WTC11 (cell line): ENCODE measurements at regions not wholly inside any gene's neighbourhood (a gene's known extent, or its start where the extent isn't known, plus 50 kb on each side); places are given as distances from the start of the nearest gene placed in this dataset.

Experiments
- ATF1 ChIP-seq: sonication (generic); formaldehyde crosslinking; IDR thresholded peaks from 2 replicates; pipeline ENCODE4 v1.8.1; 2023; ENCODE audit warnings: mild to moderate bottlenecking, moderate library complexity, missing genetic modification reagents
- JUN ChIP-seq: sonication (generic); formaldehyde crosslinking; IDR thresholded peaks from 2 replicates; pipeline ENCODE4 v1.8.0; 2023; ENCODE audit warnings: mild to moderate bottlenecking, missing genetic modification reagents
- NR1H2 ChIP-seq: sonication (generic); formaldehyde crosslinking; IDR thresholded peaks from 2 replicates; pipeline ENCODE4 v1.9.0; 2021; ENCODE audit warnings: mild to moderate bottlenecking, moderate library complexity, missing genetic modification reagents
- NR3C1 ChIP-seq: sonication (generic); formaldehyde crosslinking; conservative IDR thresholded peaks from 2 replicates; pipeline ENCODE4 v1.8.1; 2023; ENCODE audit warnings: low read depth, mild to moderate bottlenecking, missing genetic modification reagents
- TF ChIP-seq, protein P1 (sequence below): sonication (generic); formaldehyde crosslinking; IDR thresholded peaks from 2 replicates; pipeline ENCODE4 v1.8.0; 2022; ENCODE audit warnings: mild to moderate bottlenecking, missing genetic modification reagents
- TF ChIP-seq, protein P2 (sequence below): fragments of 200-600 bp; IDR thresholded peaks from 2 replicates; pipeline ENCODE4 v1.8.0; 2022; ENCODE audit warnings: antibody characterized with exemption
- TF ChIP-seq, protein P3 (sequence below): sonication (generic); formaldehyde crosslinking; IDR thresholded peaks from 2 replicates; pipeline ENCODE4 v1.8.0; 2023; ENCODE audit warnings: missing genetic modification reagents
- TF ChIP-seq, protein P4 (sequence below): fragments of 250-450 bp; sonication (Bioruptor Pico); IDR thresholded peaks from 2 replicates; pipeline ENCODE4 v2.1.2; 2022; ENCODE audit warnings: mild to moderate bottlenecking, moderate library complexity

DNA sequence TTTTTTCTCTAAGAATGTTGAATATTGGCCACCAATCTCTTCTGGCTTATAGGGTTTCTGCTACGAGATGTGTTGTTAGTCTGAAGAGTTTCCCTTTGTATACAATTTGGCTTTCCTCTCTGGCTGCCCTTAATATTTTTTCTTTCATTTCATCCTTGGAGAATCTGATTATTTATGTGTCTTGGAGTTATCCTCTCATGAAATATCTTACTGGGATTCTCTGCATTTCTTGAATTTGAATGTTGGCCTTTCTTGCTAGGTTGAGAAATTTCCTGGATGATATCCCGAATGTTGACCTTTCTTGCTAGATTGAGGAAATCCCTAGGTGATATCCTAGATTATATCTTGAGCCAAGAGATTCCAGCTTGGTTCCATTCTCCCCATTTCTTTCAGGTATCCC is 125.6 kb downstream of the SLC5A7 start:
- TF ChIP-seq, protein P1, sequence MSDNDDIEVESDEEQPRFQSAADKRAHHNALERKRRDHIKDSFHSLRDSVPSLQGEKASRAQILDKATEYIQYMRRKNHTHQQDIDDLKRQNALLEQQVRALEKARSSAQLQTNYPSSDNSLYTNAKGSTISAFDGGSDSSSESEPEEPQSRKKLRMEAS = no peak
- TF ChIP-seq, protein P2, sequence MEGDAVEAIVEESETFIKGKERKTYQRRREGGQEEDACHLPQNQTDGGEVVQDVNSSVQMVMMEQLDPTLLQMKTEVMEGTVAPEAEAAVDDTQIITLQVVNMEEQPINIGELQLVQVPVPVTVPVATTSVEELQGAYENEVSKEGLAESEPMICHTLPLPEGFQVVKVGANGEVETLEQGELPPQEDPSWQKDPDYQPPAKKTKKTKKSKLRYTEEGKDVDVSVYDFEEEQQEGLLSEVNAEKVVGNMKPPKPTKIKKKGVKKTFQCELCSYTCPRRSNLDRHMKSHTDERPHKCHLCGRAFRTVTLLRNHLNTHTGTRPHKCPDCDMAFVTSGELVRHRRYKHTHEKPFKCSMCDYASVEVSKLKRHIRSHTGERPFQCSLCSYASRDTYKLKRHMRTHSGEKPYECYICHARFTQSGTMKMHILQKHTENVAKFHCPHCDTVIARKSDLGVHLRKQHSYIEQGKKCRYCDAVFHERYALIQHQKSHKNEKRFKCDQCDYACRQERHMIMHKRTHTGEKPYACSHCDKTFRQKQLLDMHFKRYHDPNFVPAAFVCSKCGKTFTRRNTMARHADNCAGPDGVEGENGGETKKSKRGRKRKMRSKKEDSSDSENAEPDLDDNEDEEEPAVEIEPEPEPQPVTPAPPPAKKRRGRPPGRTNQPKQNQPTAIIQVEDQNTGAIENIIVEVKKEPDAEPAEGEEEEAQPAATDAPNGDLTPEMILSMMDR = no peak
- TF ChIP-seq NR3C1 (CRISPR knock-in tag) (no peak), JUN (no peak), ATF1 (CRISPR knock-in tag) (no peak), NR1H2 (no peak)
- TF ChIP-seq, protein P3, sequence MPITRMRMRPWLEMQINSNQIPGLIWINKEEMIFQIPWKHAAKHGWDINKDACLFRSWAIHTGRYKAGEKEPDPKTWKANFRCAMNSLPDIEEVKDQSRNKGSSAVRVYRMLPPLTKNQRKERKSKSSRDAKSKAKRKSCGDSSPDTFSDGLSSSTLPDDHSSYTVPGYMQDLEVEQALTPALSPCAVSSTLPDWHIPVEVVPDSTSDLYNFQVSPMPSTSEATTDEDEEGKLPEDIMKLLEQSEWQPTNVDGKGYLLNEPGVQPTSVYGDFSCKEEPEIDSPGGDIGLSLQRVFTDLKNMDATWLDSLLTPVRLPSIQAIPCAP (CRISPR knock-in tag) = no peak
- TF ChIP-seq, protein P4, sequence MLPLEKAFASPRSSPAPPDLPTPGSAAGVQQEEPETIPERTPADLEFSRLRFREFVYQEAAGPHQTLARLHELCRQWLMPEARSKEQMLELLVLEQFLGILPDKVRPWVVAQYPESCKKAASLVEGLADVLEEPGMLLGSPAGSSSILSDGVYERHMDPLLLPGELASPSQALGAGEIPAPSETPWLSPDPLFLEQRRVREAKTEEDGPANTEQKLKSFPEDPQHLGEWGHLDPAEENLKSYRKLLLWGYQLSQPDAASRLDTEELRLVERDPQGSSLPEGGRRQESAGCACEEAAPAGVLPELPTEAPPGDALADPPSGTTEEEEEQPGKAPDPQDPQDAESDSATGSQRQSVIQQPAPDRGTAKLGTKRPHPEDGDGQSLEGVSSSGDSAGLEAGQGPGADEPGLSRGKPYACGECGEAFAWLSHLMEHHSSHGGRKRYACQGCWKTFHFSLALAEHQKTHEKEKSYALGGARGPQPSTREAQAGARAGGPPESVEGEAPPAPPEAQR = no peak
